Lower leg skin (tissue), 3 donors: ENCODE measurements at regions not wholly inside any gene's neighbourhood (a gene's known extent, or its start where the extent isn't known, plus 50 kb on each side); places are given as distances from the start of the nearest gene placed in this dataset.

Experiments used
- POLR2A ChIP-seq, 2 donors: fragments of 450-650 bp; IDR thresholded peaks; one replicate each; pipeline ENCODE4 v1.6.1; 2016 to 2017; ENCODE audit warnings: antibody characterized with exemption in 2 of 2, mild to moderate bottlenecking in 1 of 2, moderate library complexity in 1 of 2
- TF ChIP-seq, protein P1 (sequence below), 3 donors: fragments of 450-650 bp; IDR thresholded peaks; one replicate each; pipeline ENCODE4 v1.5.1; 2016; ENCODE audit warnings: antibody characterized with exemption in 3 of 3, mild to moderate bottlenecking in 3 of 3, moderate library complexity in 2 of 3

DNA sequence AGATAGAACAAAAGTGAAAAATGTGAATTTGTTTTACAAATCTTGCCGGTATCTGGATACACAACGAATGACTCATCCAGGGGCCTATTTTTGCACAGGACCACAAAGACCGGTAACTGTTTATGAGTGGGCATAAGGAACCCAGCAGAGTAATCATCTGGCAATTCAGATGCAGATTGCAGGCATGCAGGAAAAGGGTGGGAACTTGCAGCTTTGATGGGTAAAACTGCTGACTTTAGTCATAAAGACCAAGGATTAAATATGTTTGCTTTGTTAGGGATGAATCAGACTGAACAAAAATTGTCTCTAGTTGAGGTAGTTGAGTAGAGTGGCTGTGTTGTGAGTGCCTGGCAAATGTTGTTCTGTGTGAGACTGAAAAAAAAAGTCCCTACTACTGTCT, 309.6 kb upstream of the CCNH start:
- TF ChIP-seq, protein P1, sequence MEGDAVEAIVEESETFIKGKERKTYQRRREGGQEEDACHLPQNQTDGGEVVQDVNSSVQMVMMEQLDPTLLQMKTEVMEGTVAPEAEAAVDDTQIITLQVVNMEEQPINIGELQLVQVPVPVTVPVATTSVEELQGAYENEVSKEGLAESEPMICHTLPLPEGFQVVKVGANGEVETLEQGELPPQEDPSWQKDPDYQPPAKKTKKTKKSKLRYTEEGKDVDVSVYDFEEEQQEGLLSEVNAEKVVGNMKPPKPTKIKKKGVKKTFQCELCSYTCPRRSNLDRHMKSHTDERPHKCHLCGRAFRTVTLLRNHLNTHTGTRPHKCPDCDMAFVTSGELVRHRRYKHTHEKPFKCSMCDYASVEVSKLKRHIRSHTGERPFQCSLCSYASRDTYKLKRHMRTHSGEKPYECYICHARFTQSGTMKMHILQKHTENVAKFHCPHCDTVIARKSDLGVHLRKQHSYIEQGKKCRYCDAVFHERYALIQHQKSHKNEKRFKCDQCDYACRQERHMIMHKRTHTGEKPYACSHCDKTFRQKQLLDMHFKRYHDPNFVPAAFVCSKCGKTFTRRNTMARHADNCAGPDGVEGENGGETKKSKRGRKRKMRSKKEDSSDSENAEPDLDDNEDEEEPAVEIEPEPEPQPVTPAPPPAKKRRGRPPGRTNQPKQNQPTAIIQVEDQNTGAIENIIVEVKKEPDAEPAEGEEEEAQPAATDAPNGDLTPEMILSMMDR (IDR thresholded peaks at IDR 0.05) = no peak
- no peak for TF ChIP-seq POLR2A (IDR thresholded peaks at IDR 0.05)
